Neural cell (in vitro differentiated cells): ENCODE measurements at regions not wholly inside any gene's neighbourhood (a gene's known extent, or its start where the extent isn't known, plus 50 kb on each side); places are given as distances from the start of the nearest gene placed in this dataset.

Experiments used
- H2AFZ ChIP-seq: fragments of 200-600, 300-800 bp; sonication (generic), shearing (Covaris generic); 2 replicates; pipeline ENCODE4 v1.6.0; 2014; ENCODE audit warnings: low read depth, mild to moderate bottlenecking, antibody characterized with exemption, low read length, moderate library complexity
- H3F3A ChIP-seq: fragments of 200-600 bp; shearing (Covaris generic); 2 replicates; pipeline ENCODE4 v1.6.1; 2016; ENCODE audit warnings: mild to moderate bottlenecking, moderate library complexity, mixed read lengths, antibody characterized with exemption, low read length; ENCODE audit not compliant: insufficient read depth, poor library complexity, severe bottlenecking
- H3K27ac ChIP-seq: fragments of 200-600, 300-800 bp; sonication (generic), shearing (Covaris generic); 2 replicates; pipeline ENCODE4 v1.5.1; 2014; ENCODE audit warnings: mild to moderate bottlenecking, low read length, moderate library complexity
- H3K27me3 ChIP-seq: fragments of 300-800, 200-600 bp; sonication (generic), shearing (Covaris generic); 2 replicates; pipeline ENCODE4 v1.6.0; 2014; ENCODE audit warnings: mild to moderate bottlenecking, low read depth, low read length, moderate library complexity; ENCODE audit not compliant: insufficient read depth
- H3K36me3 ChIP-seq: fragments of 300-800, 200-600 bp; sonication (generic), shearing (Covaris generic); 2 replicates; pipeline ENCODE4 v1.5.1; 2014; ENCODE audit warnings: mild to moderate bottlenecking, antibody characterized with exemption, low read length, moderate library complexity; ENCODE audit not compliant: insufficient read depth
- H3K4me2 ChIP-seq: fragments of 300-800, 200-600 bp; sonication (generic), shearing (Covaris generic); 2 replicates; pipeline ENCODE4 v1.6.0; 2014; ENCODE audit warnings: mild to moderate bottlenecking, low read length
- H3K4me3 ChIP-seq: fragments of 300-800, 200-600 bp; sonication (generic), shearing (Covaris generic); 2 replicates; pipeline ENCODE4 v1.5.1; 2014; ENCODE audit warnings: mild to moderate bottlenecking, low read length, moderate library complexity
- H3K79me2 ChIP-seq: fragments of 200-600 bp; shearing (Covaris generic); replicated peaks from 2 replicates; pipeline ENCODE4 v1.6.0; 2014; ENCODE audit warnings: mild to moderate bottlenecking, low read length, moderate library complexity; ENCODE audit not compliant: insufficient read depth
- H3K9ac ChIP-seq: fragments of 300-800, 200-600 bp; sonication (generic), shearing (Covaris generic); 2 replicates; pipeline ENCODE4 v1.6.1; 2016; ENCODE audit warnings: mild to moderate bottlenecking, low read length, mixed read lengths
- H3K9me2 ChIP-seq: fragments of 200-600 bp; shearing (Covaris generic); 2 replicates; pipeline ENCODE4 v1.6.1; 2016; ENCODE audit warnings: mild to moderate bottlenecking, low read length, mixed read lengths; ENCODE audit not compliant: insufficient read depth
- H3K9me3 ChIP-seq: fragments of 200-600, 300-800 bp; sonication (generic), shearing (Covaris generic); 2 replicates; pipeline ENCODE4 v1.6.1; 2016; ENCODE audit warnings: mild to moderate bottlenecking, mixed run types, low read length, moderate library complexity, mixed read lengths
- H4K20me1 ChIP-seq: fragments of 200-600 bp; shearing (Covaris generic); 2 replicates; pipeline ENCODE4 v1.6.1; 2016; ENCODE audit warnings: mild to moderate bottlenecking, mixed run types; ENCODE audit not compliant: insufficient read depth
- CTCF ChIP-seq: fragments of 450-650 bp; IDR thresholded peaks from 2 replicates; pipeline ENCODE4 v1.5.1; 2014; ENCODE audit warnings: antibody characterized with exemption, mild to moderate bottlenecking, moderate library complexity; ENCODE audit not compliant: poor library complexity, severe bottlenecking
- EP300 ChIP-seq: fragments of 450-650 bp; conservative IDR thresholded peaks from 2 replicates; pipeline ENCODE4 v1.6.1; 2014; ENCODE audit warnings: antibody characterized with exemption, mild to moderate bottlenecking, moderate library complexity; ENCODE audit not compliant: poor library complexity, severe bottlenecking
- EZH2 ChIP-seq: fragments of 200-600, 300-800 bp; shearing (Covaris generic), sonication (generic); IDR thresholded peaks from 2 replicates; pipeline ENCODE4 v1.6.1; 2014; ENCODE audit warnings: antibody characterized with exemption, low read length, borderline replicate concordance, mild to moderate bottlenecking; ENCODE audit not compliant: insufficient read depth, poor library complexity, severe bottlenecking
- MXI1 ChIP-seq: fragments of 450-650 bp; conservative IDR thresholded peaks from 2 replicates; pipeline ENCODE4 v1.6.1; 2014; ENCODE audit warnings: antibody characterized with exemption, mild to moderate bottlenecking; ENCODE audit not compliant: poor library complexity, severe bottlenecking
- POLR2AphosphoS5 ChIP-seq: IDR thresholded peaks from 2 replicates; pipeline ENCODE4 v1.6.1; 2012
- RAD21 ChIP-seq: fragments of 450-650 bp; conservative IDR thresholded peaks from 2 replicates; pipeline ENCODE4 v1.6.1; 2014; ENCODE audit warnings: antibody characterized with exemption, mild to moderate bottlenecking, moderate library complexity
- REST ChIP-seq: IDR thresholded peaks from 2 replicates; pipeline ENCODE4 v1.6.1; 2012; ENCODE audit warnings: borderline replicate concordance
- SMC3 ChIP-seq: fragments of 450-650 bp; conservative IDR thresholded peaks from 2 replicates; pipeline ENCODE4 v1.6.1; 2014; ENCODE audit warnings: antibody characterized with exemption, mild to moderate bottlenecking, moderate library complexity; ENCODE audit not compliant: poor library complexity
- TAF1 ChIP-seq: IDR thresholded peaks from 2 replicates; pipeline ENCODE4 v1.6.1; 2012; ENCODE audit warnings: low read depth

GRCh38 chr12:78580296-78580695, 284.3 kb upstream of the SYT1 start:
- Histone ChIP-seq H4K20me1 (no peaks in the 10 kb centered on the region), H3K4me3 (no peak overlapping the region), H3K9me3 (peaks cover 5% of the 10 kb centered on the region), H3K4me2 (no peak overlapping the region), H3K9me2 (no peaks in the 10 kb centered on the region), H3K79me2 (no peaks in the 10 kb centered on the region), H3K27ac (no peak overlapping the region), H3F3A (no peaks in the 10 kb centered on the region), H3K9ac (no peak overlapping the region), H3K36me3 (no peaks in the 10 kb centered on the region), H3K27me3 (no peaks in the 10 kb centered on the region), H2AFZ (no peak overlapping the region)
- no peak for TF ChIP-seq EP300
- no peak for TF ChIP-seq RAD21
- TF ChIP-seq MXI1, result no peak
- TF ChIP-seq EZH2, result no peak
- TF ChIP-seq CTCF, result no peak
- no peak for TF ChIP-seq SMC3
- no peak for TF ChIP-seq POLR2AphosphoS5
- TF ChIP-seq TAF1, result no peak
- TF ChIP-seq REST, result no peak

DNA sequence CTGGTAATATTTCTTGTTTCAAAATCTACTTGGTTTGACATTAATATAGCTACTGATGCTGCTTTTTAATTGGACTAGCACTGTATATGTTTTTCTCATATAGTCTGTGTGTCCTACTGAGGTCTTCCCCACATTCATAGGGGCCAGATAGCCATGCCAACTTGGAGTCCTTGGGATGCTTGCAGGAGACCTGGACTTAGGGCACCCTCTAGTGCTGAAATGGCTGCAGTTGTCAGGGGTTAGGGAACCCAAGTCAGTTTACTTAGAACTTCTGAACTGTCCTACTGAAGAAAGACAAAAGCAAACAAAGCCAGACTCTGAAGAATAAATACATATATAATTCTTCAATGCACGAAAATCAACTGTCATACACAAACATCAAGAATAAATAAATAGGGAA, 279.9 kb upstream of the SYT1 start:
- TF ChIP-seq CTCF, result no peak
- no peak for TF ChIP-seq POLR2AphosphoS5
- TF ChIP-seq EP300, result no peak
- no peak for TF ChIP-seq TAF1
- no peak overlapping the region for H3K4me2 ChIP-seq
- no peaks in the 10 kb centered on the region for H3K9me2 ChIP-seq
- no peak overlapping the region for H3K9ac ChIP-seq
- no peak overlapping the region for H3K27ac ChIP-seq
- no peaks in the 10 kb centered on the region for H3K79me2 ChIP-seq
- no peaks in the 10 kb centered on the region for H3F3A ChIP-seq
- H3K9me3 ChIP-seq, result peaks cover 5% of the 10 kb centered on the region
- no peaks in the 10 kb centered on the region for H3K27me3 ChIP-seq
- no peaks in the 10 kb centered on the region for H3K36me3 ChIP-seq
- H2AFZ ChIP-seq, result no peak overlapping the region
- H3K4me3 ChIP-seq, result no peak overlapping the region
- H4K20me1 ChIP-seq, result no peaks in the 10 kb centered on the region
